ENCODE measurements at regions not wholly inside any gene's neighbourhood (a gene's known extent, or its start where the extent isn't known, plus 50 kb on each side); places are given as distances from the start of the nearest gene placed in this dataset.

- TF ChIP-seq, protein P1, sequence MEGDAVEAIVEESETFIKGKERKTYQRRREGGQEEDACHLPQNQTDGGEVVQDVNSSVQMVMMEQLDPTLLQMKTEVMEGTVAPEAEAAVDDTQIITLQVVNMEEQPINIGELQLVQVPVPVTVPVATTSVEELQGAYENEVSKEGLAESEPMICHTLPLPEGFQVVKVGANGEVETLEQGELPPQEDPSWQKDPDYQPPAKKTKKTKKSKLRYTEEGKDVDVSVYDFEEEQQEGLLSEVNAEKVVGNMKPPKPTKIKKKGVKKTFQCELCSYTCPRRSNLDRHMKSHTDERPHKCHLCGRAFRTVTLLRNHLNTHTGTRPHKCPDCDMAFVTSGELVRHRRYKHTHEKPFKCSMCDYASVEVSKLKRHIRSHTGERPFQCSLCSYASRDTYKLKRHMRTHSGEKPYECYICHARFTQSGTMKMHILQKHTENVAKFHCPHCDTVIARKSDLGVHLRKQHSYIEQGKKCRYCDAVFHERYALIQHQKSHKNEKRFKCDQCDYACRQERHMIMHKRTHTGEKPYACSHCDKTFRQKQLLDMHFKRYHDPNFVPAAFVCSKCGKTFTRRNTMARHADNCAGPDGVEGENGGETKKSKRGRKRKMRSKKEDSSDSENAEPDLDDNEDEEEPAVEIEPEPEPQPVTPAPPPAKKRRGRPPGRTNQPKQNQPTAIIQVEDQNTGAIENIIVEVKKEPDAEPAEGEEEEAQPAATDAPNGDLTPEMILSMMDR (IDR thresholded peaks at IDR 0.05), result no peak
- TF ChIP-seq CHD2 (IDR thresholded peaks at IDR 0.05; ENCODE audit: low read length, partially characterized antibody) (no peak), USF2 (IDR thresholded peaks at IDR 0.05; ENCODE audit: borderline replicate concordance, low read depth, low read length) (no peak), SMC3 (IDR thresholded peaks at IDR 0.05; ENCODE audit: low read depth, low read length) (no peak), MAX (IDR thresholded peaks at IDR 0.05; ENCODE audit: low read depth) (no peak), EZH2phosphoT487 (IDR thresholded peaks at IDR 0.05; ENCODE audit: borderline replicate concordance, low read depth) (no peak), MXI1 (IDR thresholded peaks at IDR 0.05; ENCODE audit: low read depth, low read length) (no peak), RXRA (IDR thresholded peaks at IDR 0.05; ENCODE audit: borderline replicate concordance, low read depth) (no peak), EP300 (IDR thresholded peaks at IDR 0.05; ENCODE audit: borderline replicate concordance in 1 of 2, low read depth in 1 of 2, low read length in 1 of 2) (no peak)
Observed at GRCh38 chr4:157889788-157890187, 283.0 kb downstream of the GASK1B start.
